SK-N-SH treated with all-trans-retinoic acid at 6 μM for 48 hours (cell line): ENCODE measurements at regions not wholly inside any gene's neighbourhood (a gene's known extent, or its start where the extent isn't known, plus 50 kb on each side); places are given as distances from the start of the nearest gene placed in this dataset.

Source experiments
- ARNTL ChIP-seq: fragments of 450-650 bp; formaldehyde crosslinking; IDR thresholded peaks from 2 replicates; pipeline ENCODE4 v1.5.0; 2020; ENCODE audit warnings: low read depth, mild to moderate bottlenecking, moderate library complexity, borderline replicate concordance
- ESRRG ChIP-seq: fragments of 250-450 bp; sonication (Bioruptor Pico); IDR thresholded peaks from 2 replicates; pipeline ENCODE4 v1.6.1; 2021; ENCODE audit warnings: mild to moderate bottlenecking
- GLIS3 ChIP-seq: fragments of 250-450 bp; sonication (Bioruptor Pico); IDR thresholded peaks from 2 replicates; pipeline ENCODE4 v1.5.0; 2020; ENCODE audit warnings: mild to moderate bottlenecking, moderate library complexity
- TSHZ2 ChIP-seq: fragments of 250-450 bp; sonication (Bioruptor Pico); IDR thresholded peaks from 2 replicates; pipeline ENCODE4 v1.5.0; 2020; ENCODE audit warnings: mild to moderate bottlenecking, moderate library complexity
- ZC3H10 ChIP-seq: fragments of 250-450 bp; sonication (Bioruptor Pico); IDR thresholded peaks from 2 replicates; pipeline ENCODE4 v1.5.1; 2021; ENCODE audit warnings: mild to moderate bottlenecking, moderate library complexity
- ZFP3 ChIP-seq: fragments of 250-450 bp; sonication (Bioruptor Pico); IDR thresholded peaks from 2 replicates; pipeline ENCODE4 v1.5.0; 2020; ENCODE audit warnings: mild to moderate bottlenecking, moderate library complexity
- ZNF565 ChIP-seq: fragments of 450-650 bp; formaldehyde crosslinking; conservative IDR thresholded peaks from 2 replicates; pipeline ENCODE4 v1.5.0; 2020; ENCODE audit warnings: low read depth, mild to moderate bottlenecking, moderate library complexity

GRCh38 chr3:80142714-80143113 lies 374.9 kb upstream of the ROBO1 start:
- TF ChIP-seq TSHZ2 (CRISPR knock-in tag) (no peak), ZC3H10 (CRISPR knock-in tag) (no peak), ZFP3 (no peak), ESRRG (CRISPR knock-in tag) (no peak), ZNF565 (CRISPR knock-in tag) (no peak), GLIS3 (CRISPR knock-in tag) (no peak), ARNTL (no peak)
